CD14-positive monocyte (primary cell): ENCODE measurements at regions not wholly inside any gene's neighbourhood (a gene's known extent, or its start where the extent isn't known, plus 50 kb on each side); places are given as distances from the start of the nearest gene placed in this dataset.

Source experiments
- DNase-seq, 3 donors: peaks; one replicate each; pipeline ENCODE4 v3.0.0-alpha.2; 2011 to 2022
- H2AFZ ChIP-seq: 2 replicates; pipeline ENCODE4 v1.6.0; 2012; ENCODE audit warnings: mild to moderate bottlenecking, low read depth, low read length, inconsistent platforms; ENCODE audit not compliant: insufficient read depth, poor library complexity, severe bottlenecking
- H3K27ac ChIP-seq, 2 donors: 1 replicate in 1 of 2; 2 replicates in 1 of 2; pipeline ENCODE4 v1.5.1; 2012 to 2013; ENCODE audit warnings: low read length in 2 of 2, control low read depth in 1 of 2, inconsistent platforms in 1 of 2, low read depth in 1 of 2, mild to moderate bottlenecking in 1 of 2
- H3K27me3 ChIP-seq, 2 donors: one replicate each; pipeline versions ENCODE4 v1.6.0 to v1.6.1; 2011 to 2013; ENCODE audit warnings: low read length in 2 of 2; ENCODE audit not compliant: control insufficient read depth in 2 of 2, insufficient read depth in 2 of 2
- H3K36me3 ChIP-seq, 2 donors: replicated peaks in 1 of 2; 1 replicate in 1 of 2; 2 replicates in 1 of 2; pipeline versions ENCODE4 v1.5.1 to v1.6.1; 2012 to 2013; ENCODE audit warnings: low read length in 2 of 2, control low read depth in 1 of 2, inconsistent platforms in 1 of 2, mild to moderate bottlenecking in 1 of 2; ENCODE audit not compliant: insufficient read depth in 2 of 2, control insufficient read depth in 1 of 2
- H3K4me1 ChIP-seq, 2 donors: 1 replicate in 1 of 2; 2 replicates in 1 of 2; pipeline versions ENCODE4 v1.5.1 to v1.6.1; 2012 to 2013; ENCODE audit warnings: low read length in 2 of 2, control low read depth in 1 of 2, inconsistent platforms in 1 of 2, mild to moderate bottlenecking in 1 of 2, moderate library complexity in 1 of 2; ENCODE audit not compliant: insufficient read depth in 2 of 2, control insufficient read depth in 1 of 2
- H3K4me2 ChIP-seq: replicated peaks from 2 replicates; pipeline ENCODE3; 2012; ENCODE audit warnings: low read length, moderate library complexity, mild to moderate bottlenecking; ENCODE audit not compliant: poor library complexity, severe bottlenecking; ENCODE audit errors: extremely low read depth
- H3K4me3 ChIP-seq, 3 experiments: fragments of 200-600 bp in 1 of 3; sonication (generic) in 1 of 3; replicated peaks in 1 of 3; 1 replicate in 2 of 3; 2 replicates in 1 of 3; pipeline ENCODE4 v1.5.1; 2011 to 2013; ENCODE audit warnings: low read length in 3 of 3, mild to moderate bottlenecking in 3 of 3, control low read depth in 2 of 3, low read depth in 2 of 3, inconsistent platforms in 1 of 3, moderate library complexity in 1 of 3
- H3K79me2 ChIP-seq: 2 replicates; pipeline ENCODE4 v1.6.0; 2012; ENCODE audit warnings: mild to moderate bottlenecking, control low read depth, inconsistent platforms, low read length, moderate library complexity; ENCODE audit not compliant: insufficient read depth
- H3K9ac ChIP-seq: 2 replicates; pipeline ENCODE4 v1.6.0; 2017; ENCODE audit warnings: low read length, mild to moderate bottlenecking; ENCODE audit not compliant: insufficient read depth, poor library complexity, severe bottlenecking
- H3K9me3 ChIP-seq, 2 donors: replicated peaks in 1 of 2; 1 replicate in 1 of 2; 2 replicates in 1 of 2; pipeline versions ENCODE4 v1.5.1 to v1.6.1; 2012 to 2013; ENCODE audit warnings: low read length in 2 of 2, control low read depth in 1 of 2; ENCODE audit not compliant: control insufficient read depth in 1 of 2, insufficient read depth in 1 of 2
- H4K20me1 ChIP-seq: 2 replicates; pipeline ENCODE4 v1.6.0; 2012; ENCODE audit warnings: mild to moderate bottlenecking, low read length, control low read depth, moderate library complexity; ENCODE audit not compliant: insufficient read depth
- H3K27ac Mint-ChIP-seq, 7 donors: one replicate each; pipeline ENCODE4 v1.8.0; 2020; ENCODE audit warnings: mild to moderate bottlenecking in 7 of 7, mixed read lengths in 7 of 7, moderate library complexity in 6 of 7, inconsistent platforms in 2 of 7
- H3K27me3 Mint-ChIP-seq, 3 donors: one replicate each; pipeline ENCODE4 v1.8.0; 2021 to 2022; ENCODE audit warnings: low read depth in 3 of 3, mild to moderate bottlenecking in 3 of 3, mixed read lengths in 3 of 3, moderate library complexity in 3 of 3, inconsistent platforms in 1 of 3
- H3K36me3 Mint-ChIP-seq, 2 donors: one replicate each; pipeline ENCODE4 v1.8.0; 2020; ENCODE audit warnings: mixed read lengths in 2 of 2, inconsistent platforms in 1 of 2, mild to moderate bottlenecking in 1 of 2
- H3K4me1 Mint-ChIP-seq: one replicate; pipeline ENCODE4 v1.8.0; 2020; ENCODE audit warnings: mild to moderate bottlenecking, mixed read lengths
- H3K4me3 Mint-ChIP-seq, 2 donors: one replicate each; pipeline ENCODE4 v1.8.0; 2020; ENCODE audit warnings: mild to moderate bottlenecking in 2 of 2, mixed read lengths in 2 of 2, moderate library complexity in 1 of 2
- H3K9me3 Mint-ChIP-seq, 7 donors: one replicate each; pipeline ENCODE4 v1.8.0; 2020 to 2022; ENCODE audit warnings: mixed read lengths in 7 of 7, mild to moderate bottlenecking in 6 of 7, moderate library complexity in 6 of 7, inconsistent platforms in 2 of 7
- CTCF ChIP-seq: fragments of 200-600 bp; IDR thresholded peaks from one replicate; pipeline ENCODE4 v1.8.0; 2022; ENCODE audit warnings: antibody characterized with exemption, mild to moderate bottlenecking
- WGBS: methylation state at CpG from one replicate; pipeline ENCODE4 v1.1.5; 2013; ENCODE audit warnings: missing lambda C conversion rate; ENCODE audit not compliant: insufficient coverage; 5-methylcytosine and 5-hydroxymethylcytosine counted together
- intact Hi-C, 2 donors: fragments of 100-400 bp; cut with micrococcal nuclease; formaldehyde crosslinking; loops; one replicate each; pipeline versions ENCODE4 v1.15.0 to v1.15.1; 2023

DNA sequence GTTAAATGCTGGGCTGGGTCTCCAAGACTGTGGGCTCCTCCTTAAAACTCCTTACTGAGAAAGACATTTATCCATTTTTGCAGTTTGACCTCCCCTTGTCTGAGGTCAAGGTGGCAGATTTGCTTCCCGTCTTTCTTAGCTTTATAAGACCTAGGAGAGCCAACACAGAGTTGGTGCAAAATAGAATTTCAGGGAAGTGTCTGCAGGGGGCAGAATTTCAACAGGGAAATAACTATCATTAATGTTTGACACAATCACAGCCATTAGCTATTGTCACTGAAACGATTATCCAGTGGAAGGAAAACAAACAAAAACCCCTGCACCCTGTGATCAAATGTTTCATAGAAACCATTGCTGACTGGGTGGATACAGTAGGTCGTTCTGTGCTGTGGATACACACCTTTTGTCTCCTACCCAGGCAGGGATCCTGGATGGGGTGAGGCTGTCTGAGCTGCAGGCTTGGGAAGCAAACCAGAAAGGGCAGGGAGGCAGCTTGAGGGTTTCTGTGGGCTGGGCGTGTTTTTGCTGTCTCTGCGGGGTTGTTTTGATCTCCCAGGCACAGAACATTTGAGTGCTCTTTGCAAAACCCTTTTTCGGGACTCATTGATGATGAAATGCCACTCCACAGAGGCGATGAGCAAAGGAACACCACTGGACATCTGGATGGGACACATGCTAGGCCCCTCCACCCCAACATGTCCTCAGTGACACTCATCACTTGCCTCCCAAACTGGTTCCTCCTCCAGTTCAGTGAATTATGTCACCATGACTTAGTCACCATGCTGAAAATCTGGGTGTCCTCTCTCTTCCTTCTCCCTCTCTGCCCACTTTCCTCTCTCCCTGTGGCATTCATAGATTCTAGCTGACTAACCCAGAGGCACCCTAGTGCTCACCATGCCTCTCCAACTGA, 94.2 kb upstream of the SERBP1 start:
- DNase-seq, result no peak
- Histone ChIP-seq H3K4me3 (no peak overlapping the region), H3K36me3 (no peaks in the 10 kb centered on the region), H3K27ac (no peak overlapping the region), H2AFZ (no peak overlapping the region), H3K9me3 (no peaks in the 10 kb centered on the region), H3K4me2 (no peak overlapping the region), H3K79me2 (no peaks in the 10 kb centered on the region), H3K9ac (no peak overlapping the region), H3K4me1 (no peaks in the 10 kb centered on the region), H3K27me3 (no peaks in the 10 kb centered on the region), H4K20me1 (no peaks in the 10 kb centered on the region)
- H3K4me3 Mint-ChIP-seq, result no peak overlapping the region
- peak overlapping the region in 1 of 7 donors; percentile 52 for H3K27ac Mint-ChIP-seq
- H3K36me3 Mint-ChIP-seq, result no peaks in the 10 kb centered on the region
- H3K9me3 Mint-ChIP-seq, result peaks cover 0 to 4% (median 0%) of the 10 kb centered on the region in 7 donors
- TF ChIP-seq CTCF, result no peak
- intact Hi-C loops, result no loop called here
- no peaks in the 10 kb centered on the region for H3K4me1 Mint-ChIP-seq
- 86% methylated on average over 3 of the region's 7 CpGs for WGBS
- peaks cover 0 to 2% (median 2%) of the 10 kb centered on the region in 3 donors for H3K27me3 Mint-ChIP-seq

GRCh38 chr1:67525053-67525760, 95.0 kb upstream of the SERBP1 start:
- Histone ChIP-seq H2AFZ (no peak overlapping the region), H4K20me1 (no peaks in the 10 kb centered on the region), H3K4me2 (no peak overlapping the region), H3K27me3 (no peaks in the 10 kb centered on the region), H3K79me2 (no peaks in the 10 kb centered on the region), H3K4me3 (no peak overlapping the region), H3K36me3 (no peaks in the 10 kb centered on the region), H3K27ac (no peak overlapping the region), H3K9ac (no peak overlapping the region), H3K4me1 (no peaks in the 10 kb centered on the region), H3K9me3 (no peaks in the 10 kb centered on the region)
- H3K36me3 Mint-ChIP-seq, result no peaks in the 10 kb centered on the region
- no peak for TF ChIP-seq CTCF
- peaks cover 0 to 4% (median 0%) of the 10 kb centered on the region in 7 donors for H3K9me3 Mint-ChIP-seq
- no peak for DNase-seq
- H3K4me1 Mint-ChIP-seq, result no peaks in the 10 kb centered on the region
- intact Hi-C loops, result no loop called here
- H3K4me3 Mint-ChIP-seq, result no peak overlapping the region
- H3K27me3 Mint-ChIP-seq, result peaks cover 0 to 2% (median 2%) of the 10 kb centered on the region in 3 donors
- 14% methylated on average over 1 of the region's 2 CpGs for WGBS
- H3K27ac Mint-ChIP-seq, result peak overlapping the region in 2 of 7 donors; percentile 22 to 52
